Upper lobe of left lung (tissue), 4 donors: ENCODE measurements at regions not wholly inside any gene's neighbourhood (a gene's known extent, or its start where the extent isn't known, plus 50 kb on each side); places are given as distances from the start of the nearest gene placed in this dataset.

ENCODE experiments used
- EP300 ChIP-seq, 4 donors: sonication (generic); formaldehyde crosslinking; IDR thresholded peaks; one replicate each; pipeline ENCODE4 v1.5.1; 2017; ENCODE audit warnings: antibody characterized with exemption in 4 of 4, control low read depth in 2 of 4
- POLR2AphosphoS5 ChIP-seq, 2 donors: sonication (generic); formaldehyde crosslinking; IDR thresholded peaks; one replicate each; pipeline ENCODE4 v1.5.1; 2017; ENCODE audit warnings: antibody characterized with exemption in 2 of 2
- TF ChIP-seq, protein P1 (sequence below), 6 experiments: fragments of 450-650 bp in 4 of 6; fragments of 200-600 bp in 2 of 6; sonication (generic) in 2 of 6; IDR thresholded peaks; one replicate each; pipeline ENCODE4 v1.5.1; 2016 to 2019; ENCODE audit warnings: antibody characterized with exemption in 6 of 6

DNA sequence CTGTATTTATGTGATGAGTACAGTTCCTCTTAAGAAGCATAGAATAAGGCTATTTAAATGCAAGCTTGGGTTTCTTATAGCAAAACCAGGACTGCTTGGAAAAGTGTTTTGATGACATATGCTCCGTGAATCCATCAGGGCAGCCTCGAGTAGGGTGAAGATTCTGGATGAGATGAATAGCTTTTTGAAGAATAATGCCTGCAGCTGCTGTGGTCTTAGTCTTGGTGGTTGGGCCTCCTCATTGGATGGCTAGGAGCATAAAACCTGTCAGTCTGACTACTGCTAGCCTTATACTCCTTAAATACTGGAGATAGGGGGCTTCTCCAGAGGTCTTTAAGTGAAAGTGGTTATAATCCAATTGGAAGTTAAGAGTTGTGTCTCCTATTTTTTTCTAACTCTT lies 704.3 kb downstream of the FGF9 start:
- TF ChIP-seq EP300 (IDR thresholded peaks at IDR 0.05) (no peak), POLR2AphosphoS5 (IDR thresholded peaks at IDR 0.05) (no peak)
- TF ChIP-seq, protein P1, sequence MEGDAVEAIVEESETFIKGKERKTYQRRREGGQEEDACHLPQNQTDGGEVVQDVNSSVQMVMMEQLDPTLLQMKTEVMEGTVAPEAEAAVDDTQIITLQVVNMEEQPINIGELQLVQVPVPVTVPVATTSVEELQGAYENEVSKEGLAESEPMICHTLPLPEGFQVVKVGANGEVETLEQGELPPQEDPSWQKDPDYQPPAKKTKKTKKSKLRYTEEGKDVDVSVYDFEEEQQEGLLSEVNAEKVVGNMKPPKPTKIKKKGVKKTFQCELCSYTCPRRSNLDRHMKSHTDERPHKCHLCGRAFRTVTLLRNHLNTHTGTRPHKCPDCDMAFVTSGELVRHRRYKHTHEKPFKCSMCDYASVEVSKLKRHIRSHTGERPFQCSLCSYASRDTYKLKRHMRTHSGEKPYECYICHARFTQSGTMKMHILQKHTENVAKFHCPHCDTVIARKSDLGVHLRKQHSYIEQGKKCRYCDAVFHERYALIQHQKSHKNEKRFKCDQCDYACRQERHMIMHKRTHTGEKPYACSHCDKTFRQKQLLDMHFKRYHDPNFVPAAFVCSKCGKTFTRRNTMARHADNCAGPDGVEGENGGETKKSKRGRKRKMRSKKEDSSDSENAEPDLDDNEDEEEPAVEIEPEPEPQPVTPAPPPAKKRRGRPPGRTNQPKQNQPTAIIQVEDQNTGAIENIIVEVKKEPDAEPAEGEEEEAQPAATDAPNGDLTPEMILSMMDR (IDR thresholded peaks at IDR 0.05) = no peak
